ENCODE measurements at regions not wholly inside any gene's neighbourhood (a gene's known extent, or its start where the extent isn't known, plus 50 kb on each side); places are given as distances from the start of the nearest gene placed in this dataset.
"Not testable (repeated sequence)": the region's sequence is repeated elsewhere in the genome, so short reads cannot be mapped to it uniquely, and the experiment has no call there.

GRCh38 chr1:70751676-70752287 is 295.8 kb downstream of the PTGER3 start:
- not testable (repeated sequence) for TF ChIP-seq CTCF (conservative IDR thresholded peaks at IDR 0.05; ENCODE audit: low read length); EZH2phosphoT487 (IDR thresholded peaks at IDR 0.05; ENCODE audit: borderline replicate concordance)
